Kidney epithelial cell (primary cell): ENCODE measurements at regions not wholly inside any gene's neighbourhood (a gene's known extent, or its start where the extent isn't known, plus 50 kb on each side); places are given as distances from the start of the nearest gene placed in this dataset.

ENCODE experiments used
- DNase-seq: peaks from one replicate; pipeline ENCODE4 v3.0.0-alpha.2; 2010; ENCODE audit warnings: low read depth
- H3K27me3 ChIP-seq: 2 replicates; pipeline ENCODE4 v1.6.0; 2011; ENCODE audit warnings: low read length; ENCODE audit not compliant: control insufficient read depth, insufficient read depth
- H3K36me3 ChIP-seq: 2 replicates; pipeline ENCODE4 v1.5.1; 2011; ENCODE audit warnings: low read length; ENCODE audit not compliant: control insufficient read depth, insufficient read depth
- H3K4me3 ChIP-seq: 2 replicates; pipeline ENCODE4 v1.5.1; 2011; ENCODE audit warnings: low read depth, mild to moderate bottlenecking, control low read depth, low read length
- CTCF ChIP-seq: IDR thresholded peaks from 2 replicates; pipeline ENCODE4 v1.5.1; 2011; ENCODE audit warnings: mild to moderate bottlenecking, moderate library complexity, low read length, control low read depth, inconsistent platforms; ENCODE audit not compliant: insufficient read depth, poor library complexity, severe bottlenecking

GRCh38 chr16:65842067-65842466, 524.4 kb upstream of the CDH5 start:
- DNase-seq, result no peak
- H3K36me3 ChIP-seq, result no peaks in the 10 kb centered on the region
- no peaks in the 10 kb centered on the region for H3K27me3 ChIP-seq
- TF ChIP-seq CTCF, result no peak
- no peak overlapping the region for H3K4me3 ChIP-seq

- DNase-seq, result no peak
- no peak for TF ChIP-seq CTCF
- no peaks in the 10 kb centered on the region for H3K36me3 ChIP-seq
- H3K4me3 ChIP-seq, result no peak overlapping the region
- H3K27me3 ChIP-seq, result no peaks in the 10 kb centered on the region
Measured at GRCh38 chr16:65838001-65838400, 528.5 kb upstream of the CDH5 start.

GRCh38 chr16:65837464-65837863, 529.0 kb upstream of the CDH5 start:
- H3K27me3 ChIP-seq, result no peaks in the 10 kb centered on the region
- TF ChIP-seq CTCF, result no peak
- H3K36me3 ChIP-seq, result no peaks in the 10 kb centered on the region
- no peak overlapping the region for H3K4me3 ChIP-seq
- no peak for DNase-seq

GRCh38 chr16:65834688-65835087, 531.8 kb upstream of the CDH5 start:
- Histone ChIP-seq H3K27me3 (no peaks in the 10 kb centered on the region), H3K4me3 (no peak overlapping the region), H3K36me3 (no peaks in the 10 kb centered on the region)
- no peak for DNase-seq
- no peak for TF ChIP-seq CTCF

- H3K36me3 ChIP-seq, result no peaks in the 10 kb centered on the region
- DNase-seq, result no peak
- H3K4me3 ChIP-seq, result no peak overlapping the region
- TF ChIP-seq CTCF, result no peak
- no peaks in the 10 kb centered on the region for H3K27me3 ChIP-seq
Measured at GRCh38 chr16:65833171-65833871, 533.2 kb upstream of the CDH5 start.

GRCh38 chr16:65832679-65833078, 533.8 kb upstream of the CDH5 start:
- Histone ChIP-seq H3K36me3 (no peaks in the 10 kb centered on the region), H3K27me3 (no peaks in the 10 kb centered on the region), H3K4me3 (no peak overlapping the region)
- no peak for TF ChIP-seq CTCF
- DNase-seq, result no peak
